ENCODE measurements at regions not wholly inside any gene's neighbourhood (a gene's known extent, or its start where the extent isn't known, plus 50 kb on each side); places are given as distances from the start of the nearest gene placed in this dataset.

GRCh38 chr6:65776332-65776731, 69.3 kb upstream of the EYS start:
- Histone ChIP-seq H3K4me3 (ENCODE audit: low read length in 2 of 2) (no peak overlapping the region), H3K4me1 (ENCODE audit: control insufficient read depth, insufficient read depth, low read length) (no peaks in the 10 kb centered on the region), H3K27ac (ENCODE audit: low read length) (no peak overlapping the region), H3K9ac (ENCODE audit: low read length in 2 of 2) (no peak overlapping the region), H3K27me3 (ENCODE audit: control insufficient read depth in 1 of 2, insufficient read depth in 2 of 2, low read length in 2 of 2) (no peaks in the 10 kb centered on the region), H3K36me3 (ENCODE audit: control insufficient read depth in 2 of 2, insufficient read depth in 2 of 2, low read length in 2 of 2) (no peaks in the 10 kb centered on the region), H3K9me3 (ENCODE audit: control insufficient read depth in 2 of 2, low read length in 2 of 2) (no peaks in the 10 kb centered on the region)

GRCh38 chr6:65771946-65772345, 64.9 kb upstream of the EYS start:
- Histone ChIP-seq H3K27ac (ENCODE audit: low read length) (no peak overlapping the region), H3K9ac (ENCODE audit: low read length in 2 of 2) (no peak overlapping the region), H3K36me3 (ENCODE audit: control insufficient read depth in 2 of 2, insufficient read depth in 2 of 2, low read length in 2 of 2) (no peaks in the 10 kb centered on the region), H3K9me3 (ENCODE audit: control insufficient read depth in 2 of 2, low read length in 2 of 2) (no peaks in the 10 kb centered on the region), H3K4me1 (ENCODE audit: control insufficient read depth, insufficient read depth, low read length) (no peaks in the 10 kb centered on the region), H3K4me3 (ENCODE audit: low read length in 2 of 2) (no peak overlapping the region), H3K27me3 (ENCODE audit: control insufficient read depth in 1 of 2, insufficient read depth in 2 of 2, low read length in 2 of 2) (no peaks in the 10 kb centered on the region)

DNA sequence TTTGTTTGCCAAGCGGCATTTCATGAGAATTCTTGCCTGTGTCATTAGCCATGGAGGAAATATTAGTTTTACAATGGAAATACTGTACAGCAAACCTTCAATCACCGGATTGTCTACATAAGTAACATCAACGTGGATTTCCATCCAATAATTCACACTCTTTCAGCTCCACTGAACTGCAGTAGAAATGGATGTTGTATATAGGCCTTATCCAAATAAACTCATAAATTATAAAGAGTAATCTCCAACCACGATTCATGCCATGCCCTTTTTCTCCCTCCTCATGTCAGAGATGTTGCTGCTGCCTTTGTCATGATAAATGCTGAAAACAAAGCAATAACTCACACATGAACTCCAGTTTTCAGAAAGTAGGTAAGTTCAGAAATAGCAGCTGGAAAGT, 54.9 kb upstream of the EYS start:
- Histone ChIP-seq H3K27ac (ENCODE audit: low read length) (no peak overlapping the region), H3K9ac (ENCODE audit: low read length in 2 of 2) (no peak overlapping the region), H3K4me1 (ENCODE audit: control insufficient read depth, insufficient read depth, low read length) (no peaks in the 10 kb centered on the region), H3K4me3 (ENCODE audit: low read length in 2 of 2) (no peak overlapping the region), H3K9me3 (ENCODE audit: control insufficient read depth in 2 of 2, low read length in 2 of 2) (no peaks in the 10 kb centered on the region), H3K36me3 (ENCODE audit: control insufficient read depth in 2 of 2, insufficient read depth in 2 of 2, low read length in 2 of 2) (no peaks in the 10 kb centered on the region), H3K27me3 (ENCODE audit: control insufficient read depth in 1 of 2, insufficient read depth in 2 of 2, low read length in 2 of 2) (no peaks in the 10 kb centered on the region)

DNA sequence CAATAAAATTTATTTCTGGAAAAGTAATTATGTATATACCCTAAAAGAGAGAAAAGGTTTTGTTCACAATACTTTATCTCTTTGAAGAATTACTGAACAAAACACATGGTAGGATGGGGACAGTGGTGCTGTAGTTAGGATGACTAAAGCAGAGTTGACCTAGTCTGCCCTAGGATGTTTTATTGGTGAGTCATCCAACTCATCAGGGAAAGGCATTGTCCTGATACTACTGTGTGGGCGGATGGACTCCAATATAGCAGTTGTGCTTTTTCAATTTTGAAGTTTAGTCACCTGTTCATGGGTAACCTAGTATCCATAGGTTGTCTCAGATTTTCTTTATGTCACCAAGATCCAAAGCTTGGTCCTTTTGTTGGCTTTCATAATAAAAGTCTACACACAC, 53.3 kb upstream of the EYS start:
- H3K27ac ChIP-seq (ENCODE audit: low read length): no peak overlapping the region
- no peaks in the 10 kb centered on the region for H3K4me1 ChIP-seq (ENCODE audit: control insufficient read depth, insufficient read depth, low read length)
- no peaks in the 10 kb centered on the region for H3K9me3 ChIP-seq (ENCODE audit: control insufficient read depth in 2 of 2, low read length in 2 of 2)
- no peaks in the 10 kb centered on the region for H3K36me3 ChIP-seq (ENCODE audit: control insufficient read depth in 2 of 2, insufficient read depth in 2 of 2, low read length in 2 of 2)
- H3K27me3 ChIP-seq (ENCODE audit: control insufficient read depth in 1 of 2, insufficient read depth in 2 of 2, low read length in 2 of 2): no peaks in the 10 kb centered on the region
- H3K4me3 ChIP-seq (ENCODE audit: low read length in 2 of 2): no peak overlapping the region
- H3K9ac ChIP-seq (ENCODE audit: low read length in 2 of 2): no peak overlapping the region
